Keratinocyte (primary cell): ENCODE measurements at regions not wholly inside any gene's neighbourhood (a gene's known extent, or its start where the extent isn't known, plus 50 kb on each side); places are given as distances from the start of the nearest gene placed in this dataset.

Source experiments
- DNase-seq: peaks from one replicate; pipeline ENCODE4 v3.0.0-alpha.2; 2011; ENCODE audit warnings: low read depth, missing footprints, low spot score
- FAIRE-seq: peaks from 2 replicates; lab custom pipeline; 2011; peaks lifted over from hg19 to GRCh38; lab: Jason Lieb, UNC
- H2AFZ ChIP-seq: 2 replicates; pipeline ENCODE4 v1.6.0; 2012; ENCODE audit warnings: low read length, control low read depth, inconsistent platforms; ENCODE audit not compliant: control insufficient read depth
- H3K27ac ChIP-seq: 2 replicates; pipeline ENCODE4 v1.5.1; 2011; ENCODE audit warnings: low read length; ENCODE audit not compliant: control insufficient read depth, insufficient read depth
- H3K27me3 ChIP-seq: 3 replicates; pipeline ENCODE4 v1.6.0; 2011; ENCODE audit warnings: low read length; ENCODE audit not compliant: control insufficient read depth, insufficient read depth; ENCODE audit errors: extremely low read depth
- H3K36me3 ChIP-seq, 2 experiments: 2 replicates in 1 of 2; 3 replicates in 1 of 2; pipeline ENCODE4 v1.5.1; 2011; ENCODE audit warnings: low read length in 2 of 2, mild to moderate bottlenecking in 1 of 2; ENCODE audit not compliant: control insufficient read depth in 2 of 2, insufficient read depth in 2 of 2; ENCODE audit errors: extremely low read depth in 1 of 2
- H3K4me1 ChIP-seq: 3 replicates; pipeline ENCODE4 v1.5.1; 2011; ENCODE audit warnings: low read length; ENCODE audit not compliant: control insufficient read depth, insufficient read depth; ENCODE audit errors: extremely low read depth
- H3K4me2 ChIP-seq: 3 replicates; pipeline ENCODE4 v1.6.0; 2011; ENCODE audit warnings: low read depth, low read length; ENCODE audit not compliant: control insufficient read depth, insufficient read depth; ENCODE audit errors: extremely low read depth
- H3K4me3 ChIP-seq, 3 experiments: fragments of 200-600 bp in 1 of 3; sonication (generic) in 1 of 3; 2 replicates in 2 of 3; 3 replicates in 1 of 3; pipeline ENCODE4 v1.5.1; 2011 to 2016; ENCODE audit warnings: low read length in 3 of 3, mild to moderate bottlenecking in 3 of 3, control low read depth in 2 of 3, inconsistent platforms in 1 of 3, low read depth in 1 of 3, mixed read lengths in 1 of 3, mixed run types in 1 of 3, moderate library complexity in 1 of 3; ENCODE audit not compliant: control insufficient read depth in 2 of 3, insufficient read depth in 2 of 3; ENCODE audit errors: extremely low read depth in 1 of 3
- H3K79me2 ChIP-seq: 2 replicates; pipeline ENCODE4 v1.6.0; 2012; ENCODE audit warnings: low read length; ENCODE audit not compliant: control insufficient read depth, insufficient read depth
- H3K9ac ChIP-seq: 3 replicates; pipeline ENCODE4 v1.6.0; 2011; ENCODE audit warnings: low read length; ENCODE audit not compliant: control insufficient read depth, insufficient read depth; ENCODE audit errors: extremely low read depth
- H3K9me1 ChIP-seq: 3 replicates; pipeline ENCODE4 v1.6.0; 2011; ENCODE audit warnings: low read length; ENCODE audit not compliant: control insufficient read depth, insufficient read depth; ENCODE audit errors: extremely low read depth
- H3K9me3 ChIP-seq: 2 replicates; pipeline ENCODE4 v1.5.1; 2012; ENCODE audit warnings: low read depth, low read length; ENCODE audit not compliant: control insufficient read depth
- H4K20me1 ChIP-seq: 3 replicates; pipeline ENCODE4 v1.6.0; 2011; ENCODE audit warnings: low read length; ENCODE audit not compliant: control insufficient read depth, insufficient read depth; ENCODE audit errors: extremely low read depth
- CTCF ChIP-seq, 3 experiments: IDR thresholded peaks in 1 of 3; conservative IDR thresholded peaks in 1 of 3; optimal IDR thresholded peaks in 1 of 3; 2 replicates in 2 of 3; 3 replicates in 1 of 3; pipeline versions ENCODE3 to v1.5.1; 2011; ENCODE audit warnings: low read length in 3 of 3, mild to moderate bottlenecking in 3 of 3, moderate library complexity in 2 of 3, control low read depth in 1 of 3, inconsistent platforms in 1 of 3; ENCODE audit not compliant: insufficient read depth in 2 of 3; ENCODE audit errors: extremely low read depth in 1 of 3
- EZH2 ChIP-seq: IDR thresholded peaks from one replicate; pipeline ENCODE4 v1.6.1; 2012; ENCODE audit warnings: inconsistent platforms, mild to moderate bottlenecking, low read length, moderate library complexity
- dilution Hi-C: fragments of 300-500 bp; cut with MboI; formaldehyde crosslinking; loops from one replicate; pipeline ENCODE4 v1.7.0; 2020; ENCODE audit warnings: low sequenced_read_pairs; ENCODE audit not compliant: extremely low pct_ligation_motif_present

- no peak overlapping the region for H3K27ac ChIP-seq
- H4K20me1 ChIP-seq, result no peaks in the 10 kb centered on the region
- no peaks in the 10 kb centered on the region for H3K79me2 ChIP-seq
- H3K4me2 ChIP-seq, result no peak overlapping the region
- no peaks in the 10 kb centered on the region for H3K27me3 ChIP-seq
- H3K4me1 ChIP-seq, result no peaks in the 10 kb centered on the region
- FAIRE-seq (no peak), DNase-seq (no peak)
- H3K4me3 ChIP-seq, result no peak overlapping the region
- H3K9me1 ChIP-seq, result no peaks in the 10 kb centered on the region
- H2AFZ ChIP-seq, result no peak overlapping the region
- no peak for TF ChIP-seq EZH2
- no peaks in the 10 kb centered on the region for H3K36me3 ChIP-seq
- no peaks in the 10 kb centered on the region for H3K9me3 ChIP-seq
- H3K9ac ChIP-seq, result no peak overlapping the region
- dilution Hi-C loops, result no loop called here
Observed at GRCh38 chr21:16058896-16059295, 329.1 kb downstream of the USP25 start.

DNA sequence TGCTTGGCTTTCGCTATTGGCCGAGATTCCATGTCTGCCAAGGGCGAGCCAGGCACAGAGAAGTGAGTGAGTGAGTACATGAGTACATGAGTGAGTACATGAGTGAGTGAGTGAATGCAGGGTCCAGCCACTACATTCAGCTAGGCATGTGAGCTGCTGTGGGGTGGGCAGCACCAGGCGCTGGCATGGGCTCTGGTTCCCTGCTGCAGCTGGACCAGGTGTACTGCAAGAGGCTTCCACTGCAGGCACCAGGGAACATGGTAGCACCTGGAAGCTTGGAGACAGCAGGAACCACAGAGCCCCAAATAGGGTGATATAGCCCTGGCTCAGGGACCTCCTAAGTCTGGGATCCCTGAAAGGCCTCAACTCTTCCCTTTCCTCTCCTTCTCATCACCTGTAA is 330.2 kb downstream of the USP25 start:
- H3K4me2 ChIP-seq, result no peak overlapping the region
- DNase-seq (no peak), FAIRE-seq (no peak)
- dilution Hi-C loops, result no loop called here
- no peak overlapping the region for H3K4me3 ChIP-seq
- H3K9me1 ChIP-seq, result no peaks in the 10 kb centered on the region
- no peaks in the 10 kb centered on the region for H3K9me3 ChIP-seq
- no peaks in the 10 kb centered on the region for H3K36me3 ChIP-seq
- H3K9ac ChIP-seq, result no peak overlapping the region
- TF ChIP-seq EZH2 (no peak), CTCF (optimal IDR thresholded peaks at IDR 0.05 in 1 of 3, IDR thresholded peaks at IDR 0.05 in 1 of 3, conservative IDR thresholded peaks at IDR 0.05 in 1 of 3; ENCODE audit: extremely low read depth in 1 of 3, insufficient read depth in 2 of 3, low read length in 3 of 3) (no peak)
- no peaks in the 10 kb centered on the region for H3K79me2 ChIP-seq
- no peaks in the 10 kb centered on the region for H3K27me3 ChIP-seq
- no peaks in the 10 kb centered on the region for H3K4me1 ChIP-seq
- H3K27ac ChIP-seq, result no peak overlapping the region
- no peaks in the 10 kb centered on the region for H4K20me1 ChIP-seq
- no peak overlapping the region for H2AFZ ChIP-seq

DNA sequence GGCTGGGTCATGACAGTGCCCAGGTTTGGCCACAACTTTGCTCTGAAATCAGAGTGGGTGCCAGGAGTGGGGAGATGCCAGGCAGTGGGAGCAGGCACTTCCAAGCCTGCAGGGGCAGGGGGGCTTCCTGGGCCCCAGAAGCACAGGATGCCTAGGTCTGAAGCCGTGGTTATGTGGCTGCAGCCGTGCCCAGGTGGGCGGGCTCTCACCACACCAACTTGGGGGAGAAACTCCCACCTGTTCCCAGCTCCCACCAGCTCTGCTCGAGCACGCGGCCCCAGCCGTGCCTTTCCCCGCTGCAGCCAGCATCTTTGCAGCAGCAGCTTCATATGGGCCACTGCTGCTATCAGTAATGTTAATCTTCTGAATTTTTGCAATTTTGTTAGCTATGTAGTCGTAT is 331.4 kb downstream of the USP25 start:
- H3K4me2 ChIP-seq, result no peak overlapping the region
- no peak overlapping the region for H3K9ac ChIP-seq
- no peaks in the 10 kb centered on the region for H3K36me3 ChIP-seq
- H3K4me3 ChIP-seq, result no peak overlapping the region
- H3K4me1 ChIP-seq, result no peaks in the 10 kb centered on the region
- no peak for DNase-seq
- no peak overlapping the region for H3K27ac ChIP-seq
- TF ChIP-seq EZH2 (no peak), CTCF (optimal IDR thresholded peaks at IDR 0.05 in 1 of 3, IDR thresholded peaks at IDR 0.05 in 1 of 3, conservative IDR thresholded peaks at IDR 0.05 in 1 of 3; ENCODE audit: extremely low read depth in 1 of 3, insufficient read depth in 2 of 3, low read length in 3 of 3) (no peak)
- H3K79me2 ChIP-seq, result no peaks in the 10 kb centered on the region
- no peaks in the 10 kb centered on the region for H3K9me3 ChIP-seq
- no peak overlapping the region for H2AFZ ChIP-seq
- H3K27me3 ChIP-seq, result no peaks in the 10 kb centered on the region
- H4K20me1 ChIP-seq, result no peaks in the 10 kb centered on the region
- no peaks in the 10 kb centered on the region for H3K9me1 ChIP-seq
- dilution Hi-C loops, result no loop called here
- no peak for FAIRE-seq
